ENCODE measurements at regions not wholly inside any gene's neighbourhood (a gene's known extent, or its start where the extent isn't known, plus 50 kb on each side); places are given as distances from the start of the nearest gene placed in this dataset.

DNA sequence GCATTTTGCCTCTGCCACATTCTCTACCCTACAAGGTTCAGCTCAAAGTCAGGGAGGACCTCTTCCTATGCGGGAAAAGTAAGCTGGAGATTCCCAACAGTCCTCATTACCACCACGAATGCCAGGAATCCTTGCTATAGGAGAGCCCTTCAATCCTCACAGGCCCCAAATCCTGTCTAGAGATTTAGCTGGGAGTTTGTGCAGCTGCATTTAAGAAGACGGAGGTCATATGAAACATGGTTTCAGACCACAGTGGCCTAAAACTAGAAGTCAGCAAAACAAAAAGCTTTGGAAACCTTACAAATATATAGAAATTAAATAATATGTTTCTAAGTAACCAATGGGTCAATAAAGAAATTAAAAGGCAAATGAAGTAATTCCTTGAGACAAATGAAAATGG lies 415.3 kb upstream of the SETBP1 start:
- no peaks in the 10 kb centered on the region for H3K36me3 Mint-ChIP-seq (ENCODE audit: low read depth)
- peaks cover 14% of the 10 kb centered on the region for H3K9me3 Mint-ChIP-seq
- intact Hi-C loops (cut with micrococcal nuclease) = no loop called here
- H3K4me1 Mint-ChIP-seq (ENCODE audit: low read depth) = no peaks in the 10 kb centered on the region
- ATAC-seq = no peak
- TF ChIP-seq CTCF (IDR thresholded peaks at IDR 0.05) = no peak
- no peaks in the 10 kb centered on the region for H3K27me3 Mint-ChIP-seq
- H3K27ac Mint-ChIP-seq = no peak overlapping the region
- POLR2A ChIA-PET = no interaction called here
- CTCF ChIA-PET = no interaction called here
- DNase-seq = no peak
- no peak overlapping the region for H3K4me3 Mint-ChIP-seq

GRCh38 chr18:44273298-44273697 lies 407.4 kb upstream of the SETBP1 start:
- Mint-ChIP-seq H3K4me3 (no peak overlapping the region), H3K36me3 (ENCODE audit: low read depth) (no peaks in the 10 kb centered on the region), H3K9me3 (no peaks in the 10 kb centered on the region), H3K4me1 (ENCODE audit: low read depth) (no peaks in the 10 kb centered on the region), H3K27me3 (no peaks in the 10 kb centered on the region), H3K27ac (no peak overlapping the region)
- no peak for TF ChIP-seq CTCF (IDR thresholded peaks at IDR 0.05)
- no peak for DNase-seq
- no peak for ATAC-seq
- POLR2A ChIA-PET = no interaction called here
- CTCF ChIA-PET = no interaction called here
- intact Hi-C loops (cut with micrococcal nuclease) = no loop called here

GRCh38 chr18:44280479-44280878 lies 400.2 kb upstream of the SETBP1 start:
- DNase-seq (no peak), ATAC-seq (no peak)
- Mint-ChIP-seq H3K27ac (no peak overlapping the region), H3K36me3 (ENCODE audit: low read depth) (no peaks in the 10 kb centered on the region), H3K9me3 (no peaks in the 10 kb centered on the region), H3K4me1 (ENCODE audit: low read depth) (no peaks in the 10 kb centered on the region), H3K4me3 (no peak overlapping the region), H3K27me3 (no peaks in the 10 kb centered on the region)
- POLR2A ChIA-PET = no interaction called here
- no peak for TF ChIP-seq CTCF (IDR thresholded peaks at IDR 0.05)
- intact Hi-C loops (cut with micrococcal nuclease) = no loop called here
- CTCF ChIA-PET = no interaction called here

- Mint-ChIP-seq H3K27ac (no peak overlapping the region), H3K4me1 (ENCODE audit: low read depth) (no peaks in the 10 kb centered on the region), H3K27me3 (no peaks in the 10 kb centered on the region), H3K4me3 (no peak overlapping the region), H3K36me3 (ENCODE audit: low read depth) (no peaks in the 10 kb centered on the region), H3K9me3 (no peaks in the 10 kb centered on the region)
- no peak for TF ChIP-seq CTCF (IDR thresholded peaks at IDR 0.05)
- intact Hi-C loops (cut with micrococcal nuclease) = no loop called here
- ChIA-PET CTCF (no interaction called here), POLR2A (no interaction called here)
- ATAC-seq (no peak), DNase-seq (no peak)
These were observed 394.6 kb upstream of the SETBP1 start for GRCh38 chr18:44286049-44286448.

DNA sequence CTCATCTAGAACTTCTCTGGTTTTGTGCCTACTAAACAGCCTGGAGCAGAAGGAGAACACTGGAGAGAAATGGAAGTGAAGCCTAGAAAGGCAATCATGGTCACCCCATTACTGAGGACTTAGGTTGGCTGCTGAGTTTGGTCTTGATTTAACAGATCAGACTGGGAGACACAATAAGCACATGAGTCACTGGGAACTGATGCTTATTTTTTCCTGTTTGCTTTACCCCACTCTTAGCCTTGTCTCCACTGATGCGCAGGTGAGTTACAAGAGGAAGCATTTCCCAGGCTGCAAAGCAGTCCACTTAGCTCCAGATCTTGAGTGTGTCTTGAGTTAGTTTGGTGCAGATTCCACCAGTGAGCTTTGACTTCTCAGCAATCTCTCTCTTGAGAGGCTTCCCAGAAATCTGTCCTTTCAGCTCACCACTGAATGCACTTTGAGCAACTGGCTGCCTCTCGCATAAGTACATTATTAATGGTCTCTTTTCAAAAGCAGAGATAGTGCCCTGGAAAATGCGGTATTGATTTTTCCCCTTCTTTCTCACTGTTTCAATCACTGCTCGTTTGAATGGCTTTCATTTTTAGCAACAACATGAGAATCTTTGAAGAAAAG lies 390.2 kb upstream of the SETBP1 start:
- intact Hi-C loops (cut with micrococcal nuclease) = no loop called here
- ATAC-seq (no peak), DNase-seq (no peak)
- Mint-ChIP-seq H3K9me3 (no peaks in the 10 kb centered on the region), H3K36me3 (ENCODE audit: low read depth) (no peaks in the 10 kb centered on the region), H3K4me1 (ENCODE audit: low read depth) (no peaks in the 10 kb centered on the region), H3K27me3 (no peaks in the 10 kb centered on the region), H3K4me3 (no peak overlapping the region), H3K27ac (no peak overlapping the region)
- POLR2A ChIA-PET = no interaction called here
- CTCF ChIA-PET = no interaction called here
- TF ChIP-seq CTCF (IDR thresholded peaks at IDR 0.05) = no peak

Measured in activated CD8-positive, alpha-beta T cell treated with anti-CD3 and anti-CD28 coated beads for 36 hours (primary cell).